Adipocyte (in vitro differentiated cells): ENCODE measurements at regions not wholly inside any gene's neighbourhood (a gene's known extent, or its start where the extent isn't known, plus 50 kb on each side); places are given as distances from the start of the nearest gene placed in this dataset.
A peak's percentile ranks its signal among the peaks of the same experiment; 100 is the strongest.

Experiments used
- DNase-seq: peaks from one replicate; pipeline ENCODE4 v3.0.0-alpha.2; 2015; ENCODE audit warnings: low read depth
- H3K27me3 ChIP-seq: replicated peaks from 2 replicates; pipeline ENCODE4 v1.7.0; 2013; ENCODE audit warnings: mild to moderate bottlenecking, low read length, moderate library complexity; ENCODE audit not compliant: control insufficient read depth, insufficient read depth
- H3K36me3 ChIP-seq: 2 replicates; pipeline ENCODE4 v1.7.0; 2013; ENCODE audit warnings: low read length, mild to moderate bottlenecking, moderate library complexity; ENCODE audit not compliant: control insufficient read depth, insufficient read depth, severe bottlenecking
- H3K4me1 ChIP-seq: 2 replicates; pipeline ENCODE4 v1.7.0; 2013; ENCODE audit warnings: mild to moderate bottlenecking, low read length, moderate library complexity; ENCODE audit not compliant: control insufficient read depth, insufficient read depth
- H3K4me3 ChIP-seq: 2 replicates; pipeline ENCODE4 v1.7.0; 2013; ENCODE audit warnings: mild to moderate bottlenecking, low read length, moderate library complexity
- H3K9ac ChIP-seq: 2 replicates; pipeline ENCODE4 v1.7.0; 2013; ENCODE audit warnings: mild to moderate bottlenecking, low read length, moderate library complexity
- H3K9me3 ChIP-seq: 2 replicates; pipeline ENCODE4 v1.7.0; 2013; ENCODE audit warnings: mild to moderate bottlenecking, low read length, moderate library complexity; ENCODE audit not compliant: control insufficient read depth

- no peaks in the 10 kb centered on the region for H3K27me3 ChIP-seq
- no peaks in the 10 kb centered on the region for H3K9me3 ChIP-seq
- H3K36me3 ChIP-seq: no peaks in the 10 kb centered on the region
- peak overlapping the region; percentile 51 for H3K9ac ChIP-seq
- H3K4me1 ChIP-seq: peaks cover 27% of the 10 kb centered on the region
- no peak overlapping the region for H3K4me3 ChIP-seq
- peak; percentile 89 for DNase-seq
These were observed 53.3 kb upstream of the AMOTL2 start for GRCh38 chr3:134427400-134428111.

GRCh38 chr3:134426660-134427181, 52.5 kb upstream of the AMOTL2 start:
- DNase-seq: no peak
- Histone ChIP-seq H3K36me3 (no peaks in the 10 kb centered on the region), H3K9ac (peak overlapping the region; percentile 51), H3K27me3 (no peaks in the 10 kb centered on the region), H3K4me3 (no peak overlapping the region), H3K9me3 (no peaks in the 10 kb centered on the region), H3K4me1 (peaks cover 27% of the 10 kb centered on the region)

GRCh38 chr3:134425943-134426342, 51.7 kb upstream of the AMOTL2 start:
- Histone ChIP-seq H3K4me1 (peaks cover 27% of the 10 kb centered on the region), H3K27me3 (no peaks in the 10 kb centered on the region), H3K36me3 (no peaks in the 10 kb centered on the region), H3K4me3 (no peak overlapping the region), H3K9me3 (no peaks in the 10 kb centered on the region), H3K9ac (no peak overlapping the region)
- no peak for DNase-seq
